Mucosa of descending colon (tissue), 3 donors: ENCODE measurements at regions not wholly inside any gene's neighbourhood (a gene's known extent, or its start where the extent isn't known, plus 50 kb on each side); places are given as distances from the start of the nearest gene placed in this dataset.

ENCODE experiments used
- ATAC-seq: fragments of 200-7000 bp; cut with Tn5 transposase; one replicate; pipeline ENCODE4 v1.9.1; 2020; ENCODE audit warnings: mild to moderate bottlenecking, moderate library complexity
- DNase-seq, 3 donors: peaks; one replicate each; pipeline ENCODE4 v3.0.0-alpha.2; 2020
- H3K36me3 ChIP-seq: fragments of 200-600 bp; one replicate; pipeline ENCODE4 v1.8.0; 2021; ENCODE audit warnings: low read depth, mild to moderate bottlenecking
- H3K4me1 ChIP-seq: fragments of 200-600 bp; one replicate; pipeline ENCODE4 v1.8.0; 2021; ENCODE audit warnings: low read depth, mild to moderate bottlenecking
- H3K4me3 ChIP-seq: fragments of 200-600 bp; one replicate; pipeline ENCODE4 v1.8.0; 2021; ENCODE audit warnings: mild to moderate bottlenecking
- H3K9me3 ChIP-seq: fragments of 200-600 bp; one replicate; pipeline ENCODE4 v1.8.0; 2021; ENCODE audit warnings: mild to moderate bottlenecking
- intact Hi-C, 2 donors: fragments of 100-400 bp; cut with DNase I in 1 of 2; cut with micrococcal nuclease in 1 of 2; formaldehyde crosslinking; loops; one replicate each; pipeline versions ENCODE4 v1.11.0 to v1.11.1; 2022; cut with DNase I, micrococcal nuclease
- TF ChIP-seq, protein P1 (sequence below): fragments of 200-600 bp; IDR thresholded peaks from one replicate; pipeline ENCODE4 v1.8.0; 2022; ENCODE audit warnings: antibody characterized with exemption, mild to moderate bottlenecking
- donor health status: DM: no; HTN: no; CAD: no; lungs with moderate emphysema.
- donor health status: DM: no; HTN: no; CAD: no.
- donor health status: DM: no; HTN: yes; CAD: no.

DNA sequence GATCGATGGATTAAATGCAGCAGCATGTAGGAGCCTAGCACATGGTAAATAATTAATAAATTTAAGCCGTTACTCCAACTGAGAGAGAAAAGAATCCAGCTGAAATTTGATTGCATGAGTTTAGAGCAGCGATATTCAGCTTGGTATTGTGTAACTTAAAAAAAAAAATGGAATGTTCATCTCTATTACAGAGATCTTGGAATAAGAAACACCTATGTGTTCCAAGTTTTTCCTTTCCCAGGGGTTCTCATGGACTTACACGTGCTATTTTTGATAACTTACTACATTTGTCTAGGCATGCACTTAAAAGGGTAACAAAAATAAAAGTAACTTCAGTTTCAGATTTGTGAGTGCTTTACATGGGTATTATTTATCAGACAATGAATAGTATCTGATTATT lies 122.8 kb downstream of the RASSF9 start:
- TF ChIP-seq, protein P1, sequence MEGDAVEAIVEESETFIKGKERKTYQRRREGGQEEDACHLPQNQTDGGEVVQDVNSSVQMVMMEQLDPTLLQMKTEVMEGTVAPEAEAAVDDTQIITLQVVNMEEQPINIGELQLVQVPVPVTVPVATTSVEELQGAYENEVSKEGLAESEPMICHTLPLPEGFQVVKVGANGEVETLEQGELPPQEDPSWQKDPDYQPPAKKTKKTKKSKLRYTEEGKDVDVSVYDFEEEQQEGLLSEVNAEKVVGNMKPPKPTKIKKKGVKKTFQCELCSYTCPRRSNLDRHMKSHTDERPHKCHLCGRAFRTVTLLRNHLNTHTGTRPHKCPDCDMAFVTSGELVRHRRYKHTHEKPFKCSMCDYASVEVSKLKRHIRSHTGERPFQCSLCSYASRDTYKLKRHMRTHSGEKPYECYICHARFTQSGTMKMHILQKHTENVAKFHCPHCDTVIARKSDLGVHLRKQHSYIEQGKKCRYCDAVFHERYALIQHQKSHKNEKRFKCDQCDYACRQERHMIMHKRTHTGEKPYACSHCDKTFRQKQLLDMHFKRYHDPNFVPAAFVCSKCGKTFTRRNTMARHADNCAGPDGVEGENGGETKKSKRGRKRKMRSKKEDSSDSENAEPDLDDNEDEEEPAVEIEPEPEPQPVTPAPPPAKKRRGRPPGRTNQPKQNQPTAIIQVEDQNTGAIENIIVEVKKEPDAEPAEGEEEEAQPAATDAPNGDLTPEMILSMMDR, result no peak
- H3K4me1 ChIP-seq, result no peaks in the 10 kb centered on the region
- H3K36me3 ChIP-seq, result no peaks in the 10 kb centered on the region
- DNase-seq (no peak), ATAC-seq (no peak)
- H3K9me3 ChIP-seq, result no peaks in the 10 kb centered on the region
- H3K4me3 ChIP-seq, result no peak overlapping the region
- intact Hi-C loops, result no loop called here

DNA sequence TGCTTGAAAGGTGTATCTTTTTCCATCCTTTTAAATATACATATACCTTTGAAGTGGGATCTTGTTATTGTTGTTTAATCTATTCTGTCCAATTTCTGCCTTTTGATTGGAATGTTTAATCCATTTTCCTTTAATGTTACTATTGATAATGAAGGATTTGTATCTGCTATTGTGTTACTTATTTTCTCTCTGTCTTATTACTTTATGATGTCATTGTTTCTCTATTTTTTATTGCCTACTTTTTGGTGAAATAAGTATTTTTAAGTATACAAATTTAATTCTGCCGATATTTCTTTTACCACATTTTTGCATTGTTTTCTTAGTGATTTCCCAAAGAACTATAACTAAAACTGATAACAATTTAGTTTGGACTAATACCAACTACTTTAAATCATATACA lies 121.8 kb downstream of the RASSF9 start:
- TF ChIP-seq, protein P1, result no peak
- intact Hi-C loops, result no loop called here

DNA sequence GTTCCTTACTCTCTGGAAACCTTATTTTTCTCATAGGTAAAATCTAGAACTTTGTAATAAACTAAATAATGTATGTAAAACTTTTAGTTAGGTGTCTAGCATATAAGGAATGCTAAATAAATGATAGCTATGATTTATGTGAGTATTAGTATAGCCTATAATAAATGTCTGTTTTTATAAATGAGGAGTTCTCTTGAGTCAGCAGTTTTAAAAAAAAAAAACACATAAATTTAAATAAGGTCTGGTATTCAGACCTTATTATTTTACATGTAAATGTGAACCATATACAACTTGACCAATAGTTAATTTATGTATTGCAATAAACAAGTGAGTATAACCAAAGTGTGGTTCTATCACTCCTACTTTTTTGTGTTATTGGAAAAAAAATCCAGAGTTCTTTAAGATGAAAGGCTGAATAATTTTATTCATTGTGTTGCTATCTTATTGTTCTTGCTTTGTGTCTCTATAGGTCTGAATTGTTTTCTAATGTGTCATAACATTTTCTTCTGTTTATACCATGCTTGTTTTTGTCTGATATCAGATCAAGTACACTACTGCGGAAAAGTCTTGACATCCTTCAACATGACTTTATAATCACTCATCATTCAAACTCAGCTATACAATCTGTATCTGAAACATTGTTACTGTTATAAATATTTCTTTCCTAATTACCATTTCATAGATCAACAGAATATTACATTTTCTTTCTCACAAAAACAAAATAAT lies 115.7 kb downstream of the RASSF9 start:
- H3K36me3 ChIP-seq, result no peaks in the 10 kb centered on the region
- H3K9me3 ChIP-seq, result no peaks in the 10 kb centered on the region
- intact Hi-C loops, result no loop called here
- TF ChIP-seq, protein P1, result no peak
- H3K4me3 ChIP-seq, result no peak overlapping the region
- DNase-seq (no peak), ATAC-seq (no peak)
- no peaks in the 10 kb centered on the region for H3K4me1 ChIP-seq

More for the DNA sequence above, 121.8 kb downstream of the RASSF9 start:
- DNase-seq, result no peak
- Histone ChIP-seq H3K36me3 (no peaks in the 10 kb centered on the region), H3K4me3 (no peak overlapping the region), H3K9me3 (no peaks in the 10 kb centered on the region), H3K4me1 (no peaks in the 10 kb centered on the region)
- no peak for ATAC-seq

DNA sequence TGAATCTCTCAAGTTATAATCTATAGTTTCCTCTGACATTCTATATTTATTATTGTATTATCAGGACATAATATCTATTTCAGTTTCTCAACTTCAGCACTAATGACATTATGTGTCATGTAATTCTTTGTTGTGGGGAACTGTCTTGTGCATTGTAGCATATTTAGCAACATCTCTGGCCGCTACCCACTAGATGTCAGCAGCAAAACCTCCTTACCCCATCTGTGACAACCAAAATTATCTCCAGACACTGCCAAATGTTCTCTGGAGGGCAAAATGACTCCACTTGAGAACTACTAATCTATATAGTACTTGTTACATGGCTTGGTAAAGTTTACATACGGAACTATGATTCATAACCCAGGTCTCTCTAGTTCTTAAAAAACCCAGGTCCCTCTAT lies 110.2 kb downstream of the RASSF9 start:
- intact Hi-C loops, result no loop called here
- TF ChIP-seq, protein P1, result no peak
- Histone ChIP-seq H3K9me3 (no peaks in the 10 kb centered on the region), H3K36me3 (no peaks in the 10 kb centered on the region), H3K4me1 (no peaks in the 10 kb centered on the region), H3K4me3 (no peak overlapping the region)
- ATAC-seq (no peak), DNase-seq (no peak)

DNA sequence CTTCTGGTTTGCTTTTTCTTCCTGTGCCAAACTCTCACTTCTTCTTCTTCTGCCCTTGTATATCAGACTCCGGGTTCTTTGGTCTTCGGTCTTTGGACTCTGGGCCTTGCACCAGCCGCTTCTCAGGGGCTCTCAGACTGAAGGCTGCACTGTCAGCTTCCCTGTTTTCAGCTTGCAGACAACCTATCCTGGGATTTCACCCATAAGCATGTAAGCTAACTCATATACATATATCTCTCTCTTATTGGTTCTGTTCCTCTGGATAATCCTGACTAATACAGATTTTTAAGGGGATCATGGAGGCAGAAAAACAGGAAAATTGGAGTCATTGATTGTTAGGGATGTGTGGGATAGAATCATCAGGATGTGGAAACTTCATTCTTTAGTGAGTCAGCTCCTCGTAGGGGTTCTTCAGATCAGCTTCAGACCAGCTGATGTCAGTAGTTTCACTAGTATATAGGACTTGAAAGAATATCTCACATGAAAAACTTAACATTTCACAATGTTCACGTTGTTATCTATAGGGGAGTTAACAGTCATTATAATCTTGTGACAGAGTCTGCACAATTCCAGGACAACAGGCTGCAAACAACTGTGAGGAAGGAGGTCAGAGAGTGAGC lies 102.9 kb downstream of the RASSF9 start:
- H3K36me3 ChIP-seq, result no peaks in the 10 kb centered on the region
- TF ChIP-seq, protein P1, result no peak
- ATAC-seq (no peak), DNase-seq (no peak)
- H3K4me1 ChIP-seq, result no peaks in the 10 kb centered on the region
- no peak overlapping the region for H3K4me3 ChIP-seq
- H3K9me3 ChIP-seq, result no peaks in the 10 kb centered on the region
- intact Hi-C loops, result no loop called here
